MM.1S (cell line): ENCODE measurements at regions not wholly inside any gene's neighbourhood (a gene's known extent, or its start where the extent isn't known, plus 50 kb on each side); places are given as distances from the start of the nearest gene placed in this dataset.

ENCODE experiments used
- EZH2 ChIP-seq: fragments of 300-600 bp; sonication (generic); optimal IDR thresholded peaks from 2 replicates; pipeline ENCODE3; 2017; ENCODE audit warnings: low read depth, mild to moderate bottlenecking, antibody characterized with exemption, low read length, mixed read lengths
- TF ChIP-seq, protein P1 (sequence below): fragments of 300-600 bp; sonication (generic); IDR thresholded peaks from 2 replicates; pipeline ENCODE4 v1.5.1; 2016; ENCODE audit warnings: antibody characterized with exemption, low read length, mixed read lengths

DNA sequence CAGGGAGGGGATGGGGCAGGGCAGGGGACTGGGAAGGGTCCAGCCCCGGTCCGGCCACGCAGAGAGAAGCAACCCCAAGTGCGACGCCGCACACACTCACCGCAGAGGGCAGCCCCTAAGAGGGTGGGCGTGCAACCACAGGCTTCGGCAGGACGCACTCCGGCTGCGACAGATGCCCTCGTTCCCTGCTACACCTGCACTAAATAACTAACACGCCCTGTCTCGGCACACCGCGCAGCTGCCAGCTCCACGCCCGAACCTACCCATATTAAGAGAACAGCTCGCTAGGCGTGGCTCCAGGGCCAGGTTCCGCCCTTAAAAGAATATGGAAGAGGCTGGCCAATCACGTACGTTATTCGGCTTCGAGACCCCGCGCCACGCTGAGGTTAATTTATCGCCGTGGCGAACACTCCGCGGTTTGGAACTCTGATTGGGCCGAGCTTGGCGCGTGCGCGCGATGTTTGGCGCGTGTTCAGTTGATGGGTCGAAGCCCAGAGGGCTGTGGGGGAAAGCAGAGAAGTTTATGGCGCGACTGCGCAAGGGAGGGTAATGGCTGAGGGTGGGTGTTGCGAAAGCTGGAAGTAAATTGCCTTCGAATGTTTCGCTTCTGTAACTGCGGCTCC lies 91.1 kb downstream of the OR13A1 start:
- TF ChIP-seq EZH2: no peak
- TF ChIP-seq, protein P1, sequence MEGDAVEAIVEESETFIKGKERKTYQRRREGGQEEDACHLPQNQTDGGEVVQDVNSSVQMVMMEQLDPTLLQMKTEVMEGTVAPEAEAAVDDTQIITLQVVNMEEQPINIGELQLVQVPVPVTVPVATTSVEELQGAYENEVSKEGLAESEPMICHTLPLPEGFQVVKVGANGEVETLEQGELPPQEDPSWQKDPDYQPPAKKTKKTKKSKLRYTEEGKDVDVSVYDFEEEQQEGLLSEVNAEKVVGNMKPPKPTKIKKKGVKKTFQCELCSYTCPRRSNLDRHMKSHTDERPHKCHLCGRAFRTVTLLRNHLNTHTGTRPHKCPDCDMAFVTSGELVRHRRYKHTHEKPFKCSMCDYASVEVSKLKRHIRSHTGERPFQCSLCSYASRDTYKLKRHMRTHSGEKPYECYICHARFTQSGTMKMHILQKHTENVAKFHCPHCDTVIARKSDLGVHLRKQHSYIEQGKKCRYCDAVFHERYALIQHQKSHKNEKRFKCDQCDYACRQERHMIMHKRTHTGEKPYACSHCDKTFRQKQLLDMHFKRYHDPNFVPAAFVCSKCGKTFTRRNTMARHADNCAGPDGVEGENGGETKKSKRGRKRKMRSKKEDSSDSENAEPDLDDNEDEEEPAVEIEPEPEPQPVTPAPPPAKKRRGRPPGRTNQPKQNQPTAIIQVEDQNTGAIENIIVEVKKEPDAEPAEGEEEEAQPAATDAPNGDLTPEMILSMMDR: no peak
